Neural cell (in vitro differentiated cells): ENCODE measurements at regions not wholly inside any gene's neighbourhood (a gene's known extent, or its start where the extent isn't known, plus 50 kb on each side); places are given as distances from the start of the nearest gene placed in this dataset.

Source experiments
- CTCF ChIP-seq: fragments of 450-650 bp; IDR thresholded peaks from 2 replicates; pipeline ENCODE4 v1.5.1; 2014; ENCODE audit warnings: antibody characterized with exemption, mild to moderate bottlenecking, moderate library complexity; ENCODE audit not compliant: poor library complexity, severe bottlenecking
- EZH2 ChIP-seq: fragments of 200-600, 300-800 bp; shearing (Covaris generic), sonication (generic); IDR thresholded peaks from 2 replicates; pipeline ENCODE4 v1.6.1; 2014; ENCODE audit warnings: antibody characterized with exemption, low read length, borderline replicate concordance, mild to moderate bottlenecking; ENCODE audit not compliant: insufficient read depth, poor library complexity, severe bottlenecking
- RAD21 ChIP-seq: fragments of 450-650 bp; conservative IDR thresholded peaks from 2 replicates; pipeline ENCODE4 v1.6.1; 2014; ENCODE audit warnings: antibody characterized with exemption, mild to moderate bottlenecking, moderate library complexity

GRCh38 chr4:180973894-180974293, 1269.3 kb upstream of the TENM3 start:
- TF ChIP-seq CTCF (no peak), RAD21 (no peak), EZH2 (no peak)
